Esophagus muscularis mucosa (tissue), 4 donors: ENCODE measurements at regions not wholly inside any gene's neighbourhood (a gene's known extent, or its start where the extent isn't known, plus 50 kb on each side); places are given as distances from the start of the nearest gene placed in this dataset.

ENCODE experiments used
- DNase-seq: peaks from one replicate; pipeline ENCODE4 v3.0.0-alpha.2; 2017; ENCODE audit errors: extremely low spot score
- H3K27ac ChIP-seq, 4 donors: fragments of 200-600 bp; sonication (generic); replicated peaks in 1 of 4; 1 replicate in 3 of 4; 2 replicates in 1 of 4; pipeline ENCODE4 v1.5.1; 2016 to 2019; ENCODE audit warnings: mild to moderate bottlenecking in 1 of 4
- H3K27me3 ChIP-seq, 4 donors: fragments of 200-600 bp; sonication (generic); one replicate each; pipeline versions ENCODE4 v1.5.1 to v1.6.0; 2016 to 2019
- H3K36me3 ChIP-seq, 4 donors: fragments of 200-600 bp; sonication (generic); one replicate each; pipeline ENCODE4 v1.5.1; 2016 to 2019
- H3K4me1 ChIP-seq, 4 donors: fragments of 200-600 bp; sonication (generic); one replicate each; pipeline ENCODE4 v1.5.1; 2016 to 2019
- H3K4me3 ChIP-seq, 4 donors: fragments of 200-600 bp; sonication (generic); 1 replicate in 2 of 4; 2 replicates in 2 of 4; pipeline ENCODE4 v1.5.1; 2016 to 2019; ENCODE audit warnings: mild to moderate bottlenecking in 4 of 4, moderate library complexity in 1 of 4
- H3K9me3 ChIP-seq, 4 donors: fragments of 200-600 bp; sonication (generic); 1 replicate in 3 of 4; 2 replicates in 1 of 4; pipeline ENCODE4 v1.5.1; 2016 to 2019
- CTCF ChIP-seq, 3 experiments: fragments of 200-600 bp in 2 of 3; fragments of 450-650 bp in 1 of 3; sonication (generic) in 2 of 3; IDR thresholded peaks; one replicate each; pipeline ENCODE4 v1.5.1; 2017 to 2019; ENCODE audit warnings: antibody characterized with exemption in 3 of 3, mild to moderate bottlenecking in 2 of 3, moderate library complexity in 1 of 3
- EP300 ChIP-seq: sonication (generic); formaldehyde crosslinking; IDR thresholded peaks from one replicate; pipeline ENCODE4 v1.6.1; 2017; ENCODE audit warnings: antibody characterized with exemption
- POLR2A ChIP-seq: fragments of 450-650 bp; IDR thresholded peaks from one replicate; pipeline ENCODE4 v1.6.1; 2017; ENCODE audit warnings: antibody characterized with exemption, moderate library complexity, mild to moderate bottlenecking, low read depth
- POLR2AphosphoS5 ChIP-seq, 2 donors: sonication (generic); formaldehyde crosslinking; IDR thresholded peaks; one replicate each; pipeline ENCODE4 v1.6.1; 2017; ENCODE audit warnings: antibody characterized with exemption in 2 of 2
- WGBS: methylation state at CpG from one replicate; pipeline ENCODE4 v1.1.5; 2018; 5-methylcytosine and 5-hydroxymethylcytosine counted together
- intact Hi-C: fragments of 100-400 bp; cut with DNase I; formaldehyde crosslinking; loops from one replicate; pipeline ENCODE4 v1.15.1; 2023

DNA sequence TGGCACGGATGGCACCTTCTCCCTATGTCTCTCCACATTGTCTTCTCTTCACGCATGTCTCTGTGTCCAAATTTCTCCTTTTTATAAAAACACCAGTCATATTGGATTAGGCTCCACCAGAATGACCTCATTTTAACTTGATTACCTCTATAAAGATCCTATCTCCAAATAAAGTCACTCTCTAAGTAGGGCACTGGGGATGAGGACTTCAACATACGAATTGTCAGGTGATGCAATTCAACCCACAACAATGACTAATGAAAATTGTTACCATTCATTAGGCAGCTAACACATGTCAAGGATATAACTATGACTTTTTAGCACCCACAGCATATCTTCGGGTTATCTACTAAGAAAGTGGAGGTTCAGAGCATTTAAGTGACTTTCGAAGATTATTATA, 55.5 kb upstream of the USP47 start:
- Histone ChIP-seq H3K9me3 (no peaks in the 10 kb centered on the region), H3K36me3 (no peaks in the 10 kb centered on the region), H3K27ac (no peak overlapping the region), H3K27me3 (no peaks in the 10 kb centered on the region), H3K4me3 (no peak overlapping the region), H3K4me1 (peaks cover 0 to 17% (median 3%) of the 10 kb centered on the region in 4 donors)
- intact Hi-C loops: loop anchor here (2.0 to 5.0 kb wide), 4 partner anchors 164 to 994 kb away; partner anchors contain the start of gene GALNT18
- DNase-seq: peak; percentile 34
- TF ChIP-seq EP300 (no peak), CTCF (IDR thresholded peaks at IDR 0.05) (no peak), POLR2A (no peak), POLR2AphosphoS5 (IDR thresholded peaks at IDR 0.05) (no peak)
- WGBS: 79% methylated on average over 5 of the region's 5 CpGs

GRCh38 chr11:11782532-11783110, 59.2 kb upstream of the USP47 start:
- H3K4me3 ChIP-seq: no peak overlapping the region
- H3K27me3 ChIP-seq: no peaks in the 10 kb centered on the region
- TF ChIP-seq POLR2AphosphoS5 (IDR thresholded peaks at IDR 0.05): peak in 1 of 2 donors; percentile 23
- TF ChIP-seq EP300: no peak
- DNase-seq: peak; percentile 77
- no peaks in the 10 kb centered on the region for H3K36me3 ChIP-seq
- no peaks in the 10 kb centered on the region for H3K9me3 ChIP-seq
- 75% methylated on average over 2 of the region's 3 CpGs for WGBS
- intact Hi-C loops: no loop called here
- no peak overlapping the region for H3K27ac ChIP-seq
- peaks cover 0 to 13% (median 2%) of the 10 kb centered on the region in 4 donors for H3K4me1 ChIP-seq

- WGBS: 97% methylated on average over 8 of the region's 8 CpGs
- Histone ChIP-seq H3K9me3 (no peaks in the 10 kb centered on the region), H3K4me1 (no peaks in the 10 kb centered on the region), H3K27ac (no peak overlapping the region), H3K27me3 (no peaks in the 10 kb centered on the region), H3K4me3 (no peak overlapping the region), H3K36me3 (no peaks in the 10 kb centered on the region)
- DNase-seq: peak; percentile 68
- TF ChIP-seq CTCF (IDR thresholded peaks at IDR 0.05) (no peak), EP300 (no peak), POLR2AphosphoS5 (IDR thresholded peaks at IDR 0.05) (no peak), POLR2A (no peak)
- intact Hi-C loops: no loop called here
Measured at GRCh38 chr11:11780858-11781257, 60.9 kb upstream of the USP47 start.

DNA sequence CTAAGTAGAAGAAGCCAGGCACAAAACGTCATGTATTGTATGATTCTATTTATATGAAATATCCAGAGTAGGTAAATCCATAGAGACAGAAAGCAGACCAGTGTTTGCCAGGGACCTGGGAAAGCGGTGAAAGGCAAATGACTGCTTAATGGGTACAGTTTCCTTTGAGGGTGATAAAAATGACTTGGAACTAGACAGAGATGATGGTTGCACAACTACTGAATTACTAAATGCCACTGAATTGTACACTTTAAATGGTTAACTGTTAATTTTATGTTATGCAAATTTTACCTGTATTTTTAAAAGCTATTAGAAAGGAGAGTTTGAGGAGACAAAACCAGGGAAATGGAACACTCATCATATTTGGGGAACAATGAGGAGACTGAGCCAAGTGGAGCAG, 61.8 kb upstream of the USP47 start:
- Histone ChIP-seq H3K27me3 (no peaks in the 10 kb centered on the region), H3K4me3 (no peak overlapping the region), H3K9me3 (no peaks in the 10 kb centered on the region), H3K27ac (no peak overlapping the region), H3K36me3 (no peaks in the 10 kb centered on the region), H3K4me1 (no peaks in the 10 kb centered on the region)
- peak; percentile 62 for DNase-seq
- TF ChIP-seq POLR2A: no peak
- TF ChIP-seq POLR2AphosphoS5 (IDR thresholded peaks at IDR 0.05): no peak
- 77% methylated on average over 2 of the region's 2 CpGs for WGBS
- intact Hi-C loops: no loop called here

- WGBS: 84% methylated on average over 3 of the region's 3 CpGs
- TF ChIP-seq EP300: no peak
- no peak for TF ChIP-seq POLR2A
- TF ChIP-seq POLR2AphosphoS5 (IDR thresholded peaks at IDR 0.05): no peak
- no peak for TF ChIP-seq CTCF (IDR thresholded peaks at IDR 0.05)
- Histone ChIP-seq H3K4me3 (no peak overlapping the region), H3K27me3 (no peaks in the 10 kb centered on the region), H3K36me3 (no peaks in the 10 kb centered on the region), H3K9me3 (no peaks in the 10 kb centered on the region), H3K4me1 (no peaks in the 10 kb centered on the region), H3K27ac (no peak overlapping the region)
- intact Hi-C loops: no loop called here
- no peak for DNase-seq
Measured at GRCh38 chr11:11777897-11778296, 63.9 kb upstream of the USP47 start.

GRCh38 chr11:11776714-11777113, 65.1 kb upstream of the USP47 start:
- intact Hi-C loops: no loop called here
- no peaks in the 10 kb centered on the region for H3K4me1 ChIP-seq
- H3K4me3 ChIP-seq: no peak overlapping the region
- DNase-seq: no peak
- TF ChIP-seq POLR2A: no peak
- no peak for TF ChIP-seq POLR2AphosphoS5 (IDR thresholded peaks at IDR 0.05)
- TF ChIP-seq EP300: no peak
- TF ChIP-seq CTCF (IDR thresholded peaks at IDR 0.05): no peak
- no peaks in the 10 kb centered on the region for H3K36me3 ChIP-seq
- H3K27me3 ChIP-seq: no peaks in the 10 kb centered on the region
- H3K27ac ChIP-seq: no peak overlapping the region
- no peaks in the 10 kb centered on the region for H3K9me3 ChIP-seq
- 89% methylated on average over 6 of the region's 6 CpGs for WGBS
